ENCODE measurements at regions not wholly inside any gene's neighbourhood (a gene's known extent, or its start where the extent isn't known, plus 50 kb on each side); places are given as distances from the start of the nearest gene placed in this dataset.

- DNase-seq (ENCODE audit: low read depth in 1 of 2, low spot score in 2 of 2) = no peak
- Histone ChIP-seq H3K36me3 (ENCODE audit: control insufficient read depth in 2 of 4, insufficient read depth in 4 of 4, low read length in 3 of 4) (no peaks in the 10 kb centered on the region), H3K79me1 (ENCODE audit: low read depth, low read length) (no peaks in the 10 kb centered on the region), H2BK12ac (ENCODE audit: low read depth, low read length) (no peak overlapping the region), H3K4me3 (ENCODE audit: extremely low read depth in 1 of 4, insufficient read depth in 2 of 4, low read depth in 3 of 4, low read length in 4 of 4) (no peak overlapping the region), H3K56ac (replicated peaks; ENCODE audit: insufficient read length, low read depth, low read length) (no peak overlapping the region), H4K91ac (replicated peaks; ENCODE audit: insufficient read length, low read length) (no peak overlapping the region), H3K18ac (ENCODE audit: extremely low read depth, low read length) (no peak overlapping the region), H4K8ac (ENCODE audit: extremely low read depth, insufficient read depth, low read length) (no peak overlapping the region), H4K20me1 (replicated peaks in 1 of 2; ENCODE audit: control insufficient read depth in 1 of 2, insufficient read depth in 2 of 2, low read length in 2 of 2) (no peaks in the 10 kb centered on the region), H3K23me2 (ENCODE audit: low read depth, low read length) (no peaks in the 10 kb centered on the region), H3K23ac (ENCODE audit: insufficient read length) (no peak overlapping the region), H3K14ac (ENCODE audit: insufficient read length) (no peak overlapping the region), H2BK15ac (ENCODE audit: low read length) (no peak overlapping the region), H3K4me2 (ENCODE audit: insufficient read depth in 1 of 2, low read depth in 2 of 2, low read length in 2 of 2) (no peak overlapping the region), H3K79me2 (ENCODE audit: control insufficient read depth in 1 of 2, insufficient read depth in 2 of 2, low read length in 2 of 2) (no peaks in the 10 kb centered on the region), H2BK5ac (ENCODE audit: low read depth, low read length) (no peak overlapping the region), H3K27me3 (replicated peaks in 1 of 4; ENCODE audit: control insufficient read depth in 3 of 4, extremely low read depth in 1 of 4, insufficient read depth in 3 of 4, low read length in 3 of 4) (no peaks in the 10 kb centered on the region), H2AFZ (ENCODE audit: low read length) (no peak overlapping the region), H3K4ac (replicated peaks; ENCODE audit: insufficient read length, low read depth, low read length) (no peak overlapping the region), H2AK5ac (ENCODE audit: low read depth, low read length) (no peak overlapping the region), H3K4me1 (replicated peaks in 1 of 4; ENCODE audit: control insufficient read depth in 3 of 4, insufficient read depth in 4 of 4, low read length in 3 of 4) (no peaks in the 10 kb centered on the region), H2BK120ac (replicated peaks; ENCODE audit: low read depth, low read length) (no peak overlapping the region), H4K5ac (ENCODE audit: insufficient read length, low read depth, low read length) (no peak overlapping the region), H3K9ac (replicated peaks in 1 of 4; ENCODE audit: extremely low read depth in 1 of 4, low read depth in 3 of 4, low read length in 3 of 4) (no peak overlapping the region), H3K9me3 (ENCODE audit: insufficient read depth in 2 of 2, low read depth in 1 of 2, low read length in 1 of 2) (no peaks in the 10 kb centered on the region; a peak in 1 of 4 replicates), H3K27ac (ENCODE audit: low read depth, low read length) (no peak overlapping the region), H2BK20ac (ENCODE audit: low read length) (no peak overlapping the region)
- WGBS, 2 experiments (ENCODE audit: extremely low coverage in 1 of 2, insufficient coverage in 1 of 2, insufficient read length in 1 of 2, insufficient replicate concordance in 2 of 2, low coverage in 1 of 2, low lambda C conversion rate in 2 of 2, missing lambda C conversion rate in 1 of 2) = 93% methylated on average over 7 of the region's 7 CpGs; no CpG with 5 or more reads in 1 of the 2 experiments
- TF ChIP-seq POLR2AphosphoS5 (IDR thresholded peaks at IDR 0.05; ENCODE audit: low read depth, low read length) = no peak
- TF ChIP-seq SAP30 (IDR thresholded peaks at IDR 0.05; ENCODE audit: insufficient read depth, insufficient replicate concordance, low read length) = no peak
- TF ChIP-seq RBBP5 (IDR thresholded peaks at IDR 0.05; ENCODE audit: borderline replicate concordance, low read depth, low read length) = no peak
- TF ChIP-seq SUZ12 (IDR thresholded peaks at IDR 0.05; ENCODE audit: low read length) = no peak
- TF ChIP-seq CBX8 (IDR thresholded peaks at IDR 0.05; ENCODE audit: borderline replicate concordance, low read depth, low read length) = no peak
- no peak for TF ChIP-seq TEAD4 (IDR thresholded peaks at IDR 0.05; ENCODE audit: low read depth, low read length)
- no peak for TF ChIP-seq E2F6 (IDR thresholded peaks at IDR 0.05)
- no peak for TF ChIP-seq YY1 (IDR thresholded peaks at IDR 0.05; ENCODE audit: low read depth, low read length)
- TF ChIP-seq, protein P1, sequence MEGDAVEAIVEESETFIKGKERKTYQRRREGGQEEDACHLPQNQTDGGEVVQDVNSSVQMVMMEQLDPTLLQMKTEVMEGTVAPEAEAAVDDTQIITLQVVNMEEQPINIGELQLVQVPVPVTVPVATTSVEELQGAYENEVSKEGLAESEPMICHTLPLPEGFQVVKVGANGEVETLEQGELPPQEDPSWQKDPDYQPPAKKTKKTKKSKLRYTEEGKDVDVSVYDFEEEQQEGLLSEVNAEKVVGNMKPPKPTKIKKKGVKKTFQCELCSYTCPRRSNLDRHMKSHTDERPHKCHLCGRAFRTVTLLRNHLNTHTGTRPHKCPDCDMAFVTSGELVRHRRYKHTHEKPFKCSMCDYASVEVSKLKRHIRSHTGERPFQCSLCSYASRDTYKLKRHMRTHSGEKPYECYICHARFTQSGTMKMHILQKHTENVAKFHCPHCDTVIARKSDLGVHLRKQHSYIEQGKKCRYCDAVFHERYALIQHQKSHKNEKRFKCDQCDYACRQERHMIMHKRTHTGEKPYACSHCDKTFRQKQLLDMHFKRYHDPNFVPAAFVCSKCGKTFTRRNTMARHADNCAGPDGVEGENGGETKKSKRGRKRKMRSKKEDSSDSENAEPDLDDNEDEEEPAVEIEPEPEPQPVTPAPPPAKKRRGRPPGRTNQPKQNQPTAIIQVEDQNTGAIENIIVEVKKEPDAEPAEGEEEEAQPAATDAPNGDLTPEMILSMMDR (IDR thresholded peaks at IDR 0.05; ENCODE audit: control extremely low read depth in 1 of 3, insufficient read depth in 1 of 3, low read depth in 1 of 3, low read length in 3 of 3) = no peak
- FAIRE-seq = no peak
- ChIA-PET CTCF (ENCODE audit: partially characterized antibody) (interaction anchor here (1.3 to 3.4 kb wide), 2 partner anchors 14 kb away, joined by 4 to 17 read pairs; no protein-coding TSS in a partner anchor), POLR2A (ENCODE audit: partially characterized antibody) (no interaction called here)
Observed at GRCh38 chr22:27345691-27346090, 455.9 kb downstream of the MN1 start.

Data from H1 (cell line).